Posterior cingulate gyrus (tissue), 11 donors: ENCODE measurements at regions not wholly inside any gene's neighbourhood (a gene's known extent, or its start where the extent isn't known, plus 50 kb on each side); places are given as distances from the start of the nearest gene placed in this dataset.
"Not testable (repeated sequence)": the region's sequence is repeated elsewhere in the genome, so short reads cannot be mapped to it uniquely, and the experiment has no call there.

Experiments
- DNase-seq, 10 donors: peaks; one replicate each; pipeline versions ENCODE4 v3.0.0 to v3.0.0-alpha.2; 2020 to 2021; ENCODE audit warnings: mixed read lengths in 3 of 10
- intact Hi-C: fragments of 100-400 bp; cut with DNase I; formaldehyde crosslinking; loops from one replicate; pipeline ENCODE4 v1.15.1; 2023

DNA sequence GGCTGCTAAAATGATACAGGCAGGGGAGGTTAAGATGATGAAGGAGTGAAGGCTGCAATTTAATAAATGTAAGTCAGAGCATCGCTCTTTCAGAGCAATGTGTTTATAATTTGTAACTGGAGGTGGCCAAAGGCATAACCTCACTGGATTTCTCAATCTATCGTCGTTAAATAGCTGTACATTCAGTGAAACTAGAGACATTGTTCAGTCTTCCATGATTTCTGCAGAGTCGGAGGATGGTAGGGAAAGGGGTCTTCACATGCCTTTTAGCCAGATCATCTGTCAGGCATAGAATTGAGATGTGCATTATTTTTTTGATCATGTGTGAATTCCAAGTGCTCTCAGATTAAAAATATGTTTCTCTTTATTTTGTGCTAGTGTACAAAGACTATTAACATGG, 315.4 kb downstream of the OXSM start:
- DNase-seq: no peak
- intact Hi-C loops: no loop called here

DNA sequence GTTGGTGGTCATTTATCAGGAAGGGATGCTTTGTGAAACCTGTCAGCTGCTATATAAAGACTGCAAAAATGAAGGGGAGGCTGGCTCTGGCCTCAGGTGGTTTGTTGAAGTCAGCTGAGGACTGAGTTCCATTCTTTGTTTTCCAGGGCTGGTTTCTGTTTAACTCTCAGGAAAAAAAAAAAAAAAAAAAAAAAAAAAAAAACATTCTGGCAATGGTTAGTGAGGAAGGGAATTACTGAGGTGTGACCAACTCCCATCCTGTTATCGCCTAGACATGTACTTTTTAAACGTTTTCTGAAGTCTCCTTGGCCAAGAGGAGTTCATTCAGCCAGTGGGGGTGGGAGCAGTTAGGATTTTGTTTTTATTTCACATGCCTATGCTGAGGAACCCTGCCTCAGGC, 316.3 kb downstream of the OXSM start:
- DNase-seq: no peak
- intact Hi-C loops: no loop called here

DNA sequence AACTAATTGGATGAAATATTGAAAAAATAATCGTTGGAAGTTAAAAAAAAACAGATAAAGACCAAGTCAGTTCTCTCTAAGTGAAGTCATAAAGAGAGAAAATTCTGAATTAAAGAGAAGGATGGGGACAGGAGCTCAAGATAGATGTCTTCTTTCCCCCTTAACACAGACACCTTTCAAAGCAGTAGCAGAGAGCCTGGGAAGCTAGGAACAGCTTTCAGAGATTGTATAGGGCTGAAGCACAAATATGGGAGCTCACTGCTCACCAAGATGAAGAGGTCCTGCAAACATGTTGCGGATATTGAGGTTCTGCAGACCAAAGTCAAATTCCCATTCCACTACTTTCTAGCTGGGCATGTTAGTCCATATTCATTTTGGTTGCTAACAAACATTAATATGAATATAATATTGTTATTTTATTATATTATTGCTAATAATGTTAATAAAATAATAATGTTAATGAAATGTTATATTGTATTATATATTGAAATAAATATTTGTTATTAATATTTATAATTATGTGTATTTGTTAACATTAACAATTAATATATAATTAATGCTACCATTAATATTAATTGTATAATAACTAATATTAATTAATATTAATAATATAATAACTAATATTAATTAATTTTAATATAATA, 319.1 kb downstream of the OXSM start:
- DNase-seq: no peak
- intact Hi-C loops: no loop called here

DNA sequence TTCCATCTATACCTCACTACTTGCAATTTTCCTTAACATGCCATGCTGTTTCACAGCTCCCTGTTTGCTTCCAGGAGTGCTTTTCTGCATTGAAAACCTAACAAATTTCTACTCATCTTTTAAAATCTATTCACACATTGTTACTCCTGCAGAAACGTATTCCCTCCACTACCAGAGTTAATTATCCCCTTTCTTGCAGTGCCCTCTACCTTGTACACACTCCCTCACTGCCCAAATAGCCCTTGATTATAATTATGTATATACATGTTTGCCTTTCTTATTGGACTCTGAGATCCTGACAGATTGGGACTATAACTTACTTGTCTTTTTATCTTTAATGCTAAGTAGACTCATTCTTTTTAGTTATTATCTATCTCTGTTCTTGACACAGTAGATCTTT, 325.0 kb downstream of the OXSM start:
- DNase-seq: no peak
- intact Hi-C loops: no loop called here

DNA sequence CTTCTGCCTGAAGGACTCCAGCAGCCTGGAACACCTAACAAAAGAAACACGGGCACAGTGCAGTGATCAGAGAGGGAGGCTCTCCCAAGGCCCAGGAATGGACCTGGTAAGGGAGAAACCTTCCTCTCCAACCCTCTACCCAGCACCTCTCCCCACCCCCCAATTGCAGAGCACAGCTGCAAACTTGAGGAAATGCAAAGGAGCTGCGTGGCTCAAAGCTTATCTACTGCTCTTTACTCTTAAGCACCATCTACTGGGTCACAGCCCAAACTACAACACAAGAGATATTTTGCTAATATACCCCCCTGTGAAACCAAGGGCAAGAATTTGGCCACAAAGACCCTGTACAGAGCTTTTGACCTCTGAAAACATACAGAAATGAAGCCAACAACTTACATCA, 328.3 kb downstream of the OXSM start:
- DNase-seq: no peak
- intact Hi-C loops: no loop called here

DNA sequence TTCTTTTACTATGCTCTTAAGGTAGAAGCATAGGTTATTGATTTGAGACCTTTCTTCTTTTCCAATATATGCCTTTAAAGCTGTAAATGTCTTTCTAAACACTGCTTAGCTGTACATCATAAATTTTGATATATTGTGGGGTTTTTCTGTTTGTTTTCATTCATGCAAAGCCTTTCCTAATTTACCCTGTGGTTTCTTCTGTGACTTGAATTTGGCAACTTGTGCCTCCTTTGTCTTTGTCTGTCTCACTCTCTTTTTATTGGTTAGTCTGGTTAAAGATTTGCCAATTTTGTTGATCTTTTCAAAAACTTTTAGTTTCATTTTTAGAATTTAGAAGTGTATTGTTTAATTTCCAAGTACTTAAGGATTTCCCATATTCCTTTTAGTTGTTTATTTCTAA, 343.1 kb downstream of the OXSM start:
- no peak for DNase-seq
- intact Hi-C loops: no loop called here

DNA sequence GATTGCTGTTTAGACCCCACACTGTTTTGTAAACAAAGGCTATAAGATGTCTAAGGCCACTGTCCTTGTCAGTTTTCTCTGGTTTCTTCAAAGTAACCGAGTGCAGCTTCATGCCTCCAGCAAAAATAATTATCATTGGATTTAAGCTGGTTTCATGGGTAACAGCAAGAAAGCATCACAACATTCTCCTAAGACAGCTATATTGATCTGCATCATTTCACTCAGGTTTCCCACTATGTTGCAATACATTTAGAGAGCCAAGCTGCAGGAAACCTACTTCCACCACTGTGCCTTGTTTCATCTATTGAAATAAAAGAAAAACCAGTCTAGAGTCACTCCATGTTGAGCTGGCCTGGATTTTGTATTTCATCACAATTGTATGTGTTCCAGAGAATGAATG, 351.4 kb downstream of the OXSM start:
- intact Hi-C loops: no loop called here
- DNase-seq: no peak

DNA sequence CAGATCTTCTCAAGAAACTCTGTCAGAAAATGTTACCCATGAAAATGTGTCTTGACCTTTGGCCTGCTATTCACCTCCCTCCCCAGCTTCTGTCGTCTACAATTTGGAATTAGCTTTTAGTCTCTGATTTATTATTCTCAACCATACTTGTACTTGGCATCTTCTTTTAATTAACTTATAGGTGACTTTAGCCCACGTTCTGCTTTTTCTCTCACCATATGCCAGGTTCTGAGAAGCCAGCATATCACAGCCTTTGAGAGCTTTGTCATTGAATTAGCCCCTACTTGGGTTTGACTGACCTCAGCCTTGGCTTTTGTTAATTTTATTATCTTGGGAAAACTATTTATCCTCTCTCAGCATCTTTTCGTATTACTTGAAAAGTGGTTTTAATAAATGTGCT, 355.9 kb downstream of the OXSM start:
- no peak for DNase-seq
- intact Hi-C loops: no loop called here

DNA sequence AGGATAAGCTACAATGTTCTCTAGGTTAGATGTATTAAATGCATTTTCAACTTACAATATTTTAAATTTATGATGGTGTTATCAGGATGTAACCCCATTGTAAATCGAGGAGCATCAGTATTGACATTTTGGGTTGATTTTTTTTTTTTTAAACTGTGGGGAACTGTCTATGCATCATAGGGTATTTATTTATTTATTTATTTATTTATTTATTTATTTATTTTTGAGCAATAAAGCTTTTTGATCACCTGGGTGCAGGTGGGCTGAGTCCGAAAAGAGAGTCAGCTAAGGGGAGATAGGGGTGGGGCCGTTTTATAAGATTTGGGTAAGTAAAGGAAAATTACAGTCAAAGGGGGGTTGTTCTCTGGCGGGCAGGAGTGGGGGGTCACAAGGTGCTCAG, 367.5 kb downstream of the OXSM start:
- DNase-seq, intact Hi-C loops: not testable (repeated sequence)

DNA sequence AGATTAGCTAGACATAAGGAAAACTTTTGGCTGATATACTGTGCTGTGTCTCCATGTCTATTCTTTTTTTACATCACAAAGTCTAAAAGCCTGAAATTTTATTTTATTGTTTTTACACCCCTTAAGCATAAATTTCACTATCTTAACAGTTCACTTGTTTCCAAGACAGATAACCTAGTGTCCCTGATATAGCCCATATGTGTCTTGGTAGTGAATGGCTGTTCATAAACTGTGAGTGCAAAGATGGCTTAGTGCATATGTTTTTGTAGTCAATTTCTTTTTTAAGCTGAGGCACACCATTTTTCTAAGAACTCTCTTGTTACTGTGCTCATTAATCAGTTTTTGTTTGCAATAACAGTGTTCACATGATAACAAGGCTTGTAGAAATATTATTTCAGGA, 381.1 kb downstream of the OXSM start:
- no peak for DNase-seq
- intact Hi-C loops: no loop called here

DNA sequence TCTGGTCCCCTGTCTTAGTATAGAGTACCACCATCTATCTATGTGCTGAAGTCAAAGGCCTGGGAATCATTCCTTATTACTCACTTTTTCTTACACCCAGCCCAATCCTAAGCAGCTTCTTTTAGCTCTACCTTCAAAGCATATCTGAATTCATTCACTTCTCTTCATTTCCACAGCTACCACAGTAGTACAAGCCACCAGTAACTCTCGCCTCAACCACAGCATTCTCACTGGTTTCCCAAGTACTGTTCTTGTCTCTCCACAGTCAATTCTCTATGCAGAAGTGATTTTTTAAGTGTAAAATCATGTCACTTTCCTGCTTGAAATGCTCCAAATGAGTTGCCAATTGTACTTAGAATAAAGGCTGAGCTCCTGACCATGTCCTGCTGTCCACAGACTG, 401.7 kb downstream of the OXSM start:
- intact Hi-C loops: no loop called here
- DNase-seq: no peak

DNA sequence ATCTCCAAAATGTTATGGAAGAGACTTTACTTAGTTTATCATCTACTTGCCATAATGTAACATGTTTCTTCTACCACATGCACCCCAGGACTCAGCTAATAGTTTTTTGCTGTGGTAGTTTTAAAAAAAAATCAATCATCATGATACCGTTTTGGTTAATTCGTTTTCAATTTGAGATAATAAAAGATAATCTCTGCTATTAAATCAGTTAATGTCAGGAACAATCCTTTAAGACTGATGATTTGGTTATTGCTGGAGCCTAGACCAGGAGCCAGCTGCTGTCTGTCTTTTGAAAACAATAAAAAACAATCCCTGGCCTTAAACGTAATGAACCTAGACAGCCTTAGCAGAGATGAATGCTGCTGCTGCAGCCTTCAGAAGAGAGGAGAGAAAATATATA, 403.7 kb downstream of the OXSM start:
- DNase-seq: no peak
- intact Hi-C loops: no loop called here

DNA sequence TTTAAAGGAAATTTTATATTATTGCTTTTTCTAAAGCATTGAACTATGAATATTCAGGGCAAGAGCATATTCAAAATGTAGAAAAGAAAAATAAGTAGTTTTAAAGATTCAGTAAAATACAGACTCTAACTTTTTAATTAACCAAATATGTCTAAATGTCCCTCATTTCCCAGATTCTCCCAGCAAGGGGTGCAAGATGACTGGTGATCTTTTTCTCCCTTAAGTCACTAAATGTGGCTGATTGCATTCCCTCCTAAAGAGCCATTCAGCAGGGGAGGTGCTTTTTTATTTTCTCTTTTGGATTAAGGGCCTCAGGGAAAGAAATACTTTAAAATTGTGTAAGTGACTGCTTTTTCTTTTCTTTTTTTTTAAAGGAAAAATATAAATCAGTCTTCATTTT, 406.9 kb downstream of the OXSM start:
- no peak for DNase-seq
- intact Hi-C loops: no loop called here

DNA sequence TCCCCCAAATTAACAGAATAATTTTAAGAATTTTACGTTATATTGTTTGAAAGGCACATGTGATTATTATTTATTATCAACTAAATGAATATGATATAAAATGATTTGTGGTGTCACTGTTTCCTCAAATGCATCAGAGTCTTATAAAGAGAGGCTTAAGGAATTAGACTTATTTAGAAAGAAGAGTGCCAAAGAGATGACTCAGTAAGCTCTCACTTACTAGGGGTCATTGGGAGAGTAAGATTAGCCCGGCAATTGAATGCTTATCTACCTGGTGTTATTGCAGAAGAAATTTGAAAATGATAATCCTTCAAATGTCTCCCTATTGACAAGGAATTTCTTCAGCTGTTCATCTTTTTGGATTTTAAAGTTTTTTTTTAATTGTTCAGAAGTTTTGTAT, 408.7 kb downstream of the OXSM start:
- intact Hi-C loops: no loop called here
- DNase-seq: no peak

DNA sequence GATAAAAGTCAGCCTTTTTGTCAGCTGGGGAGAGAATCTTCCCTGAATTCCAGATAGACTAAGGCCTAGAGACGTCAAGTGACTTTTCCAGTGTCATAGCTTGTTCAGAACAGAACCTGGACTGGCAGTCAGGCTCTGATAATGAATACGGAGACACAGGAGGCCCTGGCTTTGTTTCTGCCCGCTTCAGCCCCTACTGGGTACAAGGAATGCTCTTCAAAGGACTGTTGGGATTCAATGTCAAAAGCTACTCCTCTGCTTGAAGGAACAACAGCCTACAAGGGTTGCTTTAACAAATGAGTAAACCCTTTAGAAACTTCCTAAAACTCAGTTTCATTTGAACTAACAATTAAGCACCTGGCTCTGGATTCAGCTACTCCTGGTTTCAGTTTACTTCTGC, 412.3 kb downstream of the OXSM start:
- DNase-seq: no peak
- intact Hi-C loops: no loop called here

DNA sequence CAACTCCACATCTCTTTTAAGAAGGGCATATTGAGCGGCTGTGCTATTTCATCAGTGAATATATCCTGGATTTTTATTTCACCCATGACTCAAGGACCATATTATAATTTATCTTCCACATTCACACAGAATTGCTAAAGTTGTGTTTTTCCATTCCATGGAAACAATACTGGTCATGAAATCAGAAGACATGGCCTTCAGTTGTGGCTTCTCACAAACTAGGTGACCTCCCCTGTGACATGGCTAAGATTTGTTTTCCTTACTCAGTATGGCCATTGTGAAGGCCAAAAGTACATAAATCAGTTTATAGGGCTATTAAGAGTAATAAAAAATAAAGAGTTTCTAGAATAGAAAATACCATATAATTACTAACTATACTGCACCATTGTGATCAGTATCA, 415.6 kb downstream of the OXSM start:
- intact Hi-C loops: no loop called here
- DNase-seq: no peak

DNA sequence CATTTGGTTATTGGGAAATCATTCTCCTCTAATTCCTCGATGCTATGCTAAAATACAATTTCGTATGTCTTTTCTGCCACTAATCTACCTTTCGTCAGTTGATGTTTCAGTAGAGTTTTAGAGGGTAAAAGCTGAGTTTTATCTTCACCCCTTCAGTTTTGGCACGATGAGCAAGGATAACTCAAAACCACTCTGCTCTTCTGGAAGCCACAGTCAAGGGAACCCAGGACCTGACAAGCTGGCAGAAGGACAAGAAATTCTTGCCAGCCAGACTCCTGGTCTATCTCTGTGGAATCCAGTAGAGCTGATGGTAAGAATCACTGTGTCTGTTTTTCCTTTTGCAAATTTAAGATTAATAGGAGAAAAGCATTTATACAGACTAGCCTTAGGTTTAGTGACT, 414.4 kb upstream of the LRRC3B start:
- intact Hi-C loops: no loop called here
- no peak for DNase-seq

DNA sequence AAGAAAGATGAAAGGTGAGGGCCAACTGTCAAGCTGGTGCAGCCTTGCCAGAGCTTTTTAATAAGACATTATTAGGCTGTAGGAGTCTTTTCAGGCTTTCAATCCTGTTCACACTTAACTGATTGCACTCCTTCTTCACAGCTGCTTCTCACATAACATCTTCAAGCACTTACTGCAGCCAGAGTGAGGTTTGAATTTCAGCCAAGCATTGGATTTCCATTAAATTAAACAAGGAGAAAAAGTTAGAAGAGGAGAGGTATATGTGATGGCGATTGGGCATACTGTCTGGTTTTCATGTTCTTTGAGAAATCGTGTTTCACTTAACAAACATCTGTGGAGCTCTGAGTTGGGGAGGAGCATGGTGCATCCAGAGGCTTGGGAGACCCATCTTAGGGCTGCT, 392.8 kb upstream of the LRRC3B start:
- intact Hi-C loops: no loop called here
- DNase-seq: no peak

DNA sequence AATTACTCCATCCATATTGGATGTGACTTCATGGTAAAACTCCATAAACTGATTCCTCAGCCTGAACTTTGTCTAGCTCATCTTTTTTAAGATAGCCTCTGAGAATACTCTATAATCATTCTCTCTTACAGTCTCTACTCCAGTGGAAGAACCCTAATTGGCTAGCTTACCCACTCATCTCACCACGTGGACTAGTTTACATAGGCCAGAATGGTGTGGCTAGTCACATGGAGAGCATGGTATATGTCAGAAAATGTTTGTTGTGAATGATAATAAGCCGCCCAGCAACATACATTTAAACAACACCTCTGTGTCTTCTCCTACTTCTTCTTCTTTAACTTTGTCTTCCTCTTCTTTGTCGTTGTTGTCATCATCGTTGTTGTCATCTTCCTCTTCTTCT, 389.2 kb upstream of the LRRC3B start:
- intact Hi-C loops: no loop called here
- DNase-seq: no peak

DNA sequence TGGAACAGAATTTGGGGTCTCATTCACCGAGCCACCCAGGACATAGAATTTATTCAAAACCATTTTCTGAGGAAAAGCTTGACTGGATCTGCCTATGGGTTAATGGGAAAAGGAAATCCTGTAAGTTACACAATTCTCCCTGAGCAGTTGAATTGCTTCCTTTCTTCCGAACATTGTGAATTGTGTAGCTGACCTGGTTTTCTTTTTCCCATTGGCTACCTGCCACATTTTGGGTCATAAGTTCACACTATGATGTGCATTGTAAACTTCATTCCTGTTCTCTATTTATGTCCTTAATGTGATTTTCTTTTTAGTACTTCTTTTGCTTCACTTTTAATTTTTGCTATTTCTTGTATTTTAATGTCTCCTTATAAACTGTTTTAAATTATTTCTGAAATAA, 386.0 kb upstream of the LRRC3B start:
- DNase-seq: no peak
- intact Hi-C loops: no loop called here

DNA sequence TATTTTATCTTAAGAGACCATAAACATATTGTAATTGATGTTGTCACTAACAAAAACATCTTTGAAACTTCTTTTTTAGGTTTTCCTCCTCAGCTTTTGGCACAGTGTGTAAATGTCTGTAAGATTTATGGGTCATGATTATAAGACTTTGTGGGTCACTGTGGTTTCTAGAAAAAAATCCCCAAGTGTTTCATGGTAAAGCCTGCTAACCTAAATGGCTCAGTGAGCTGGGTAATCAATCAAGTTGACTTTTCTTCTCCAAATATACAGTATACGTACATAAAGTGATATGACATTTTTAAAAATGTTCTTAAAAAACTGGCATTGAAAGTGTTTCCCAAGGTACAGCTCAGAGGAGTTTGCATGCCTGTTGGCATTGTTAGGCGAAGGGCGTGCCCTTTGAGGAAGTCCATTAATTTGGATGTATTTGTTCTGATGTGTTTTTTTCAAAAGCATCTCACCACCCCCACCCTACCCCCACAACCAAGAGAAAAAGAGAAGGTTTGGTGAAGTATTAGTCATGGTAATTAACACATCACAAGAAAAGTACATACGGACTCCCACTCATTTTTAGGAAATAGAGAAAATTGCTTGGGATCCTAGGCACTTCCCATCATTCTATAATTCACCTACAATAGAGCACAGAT, 385.4 kb upstream of the LRRC3B start:
- DNase-seq: no peak
- intact Hi-C loops: no loop called here

DNA sequence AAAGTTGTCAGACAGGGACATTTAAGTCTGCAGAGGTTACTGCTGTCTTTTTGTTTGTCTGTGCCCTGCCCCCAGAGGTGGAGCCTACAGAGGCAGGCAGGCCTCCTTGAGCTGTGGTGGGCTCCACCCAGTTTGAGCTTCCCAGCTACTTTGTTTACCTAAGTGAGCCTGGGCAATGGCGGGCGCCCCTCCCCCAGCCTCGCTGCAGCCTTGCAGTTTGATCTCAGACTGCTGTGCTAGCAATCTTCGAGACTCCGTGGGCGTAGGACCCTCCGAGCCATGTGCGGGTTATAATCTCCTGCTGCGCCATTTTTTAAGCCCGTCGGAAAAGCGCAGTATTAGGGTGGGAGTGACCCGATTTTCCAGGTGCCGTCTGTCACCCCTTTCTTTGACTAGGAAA, 378.0 kb upstream of the LRRC3B start:
- intact Hi-C loops, DNase-seq: not testable (repeated sequence)

DNA sequence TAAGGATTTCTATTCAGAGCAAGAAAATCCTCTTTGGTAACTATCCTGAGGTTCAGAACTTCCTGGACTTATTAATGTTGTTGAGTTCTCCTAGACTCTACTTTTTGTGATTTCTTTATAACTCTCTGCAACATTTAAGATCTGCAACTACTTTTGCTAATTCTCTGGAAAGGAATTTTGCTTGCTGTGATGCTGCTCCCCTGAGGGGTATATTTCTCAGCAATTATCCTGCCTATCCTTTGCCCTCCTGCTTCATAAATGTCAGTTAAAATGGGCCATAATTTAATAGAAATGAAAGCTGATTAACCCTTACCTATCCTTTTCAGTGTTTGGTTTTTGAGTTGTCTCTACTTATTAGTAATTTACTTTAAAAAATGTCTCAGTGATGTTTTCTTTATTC, 377.3 kb upstream of the LRRC3B start:
- intact Hi-C loops: no loop called here
- no peak for DNase-seq
